ENCODE measurements at regions not wholly inside any gene's neighbourhood (a gene's known extent, or its start where the extent isn't known, plus 50 kb on each side); places are given as distances from the start of the nearest gene placed in this dataset.

- TF ChIP-seq CTCF (IDR thresholded peaks at IDR 0.05) (no peak), ELK1 (IDR thresholded peaks at IDR 0.05; ENCODE audit: low read depth, low read length) (no peak), HMGXB4 (CRISPR knock-in tag; IDR thresholded peaks at IDR 0.05; ENCODE audit: borderline replicate concordance) (no peak), NPAS2 (CRISPR knock-in tag; IDR thresholded peaks at IDR 0.05; ENCODE audit: borderline replicate concordance) (no peak), ZNF302 (CRISPR knock-in tag; IDR thresholded peaks at IDR 0.05) (no peak), POLR2A (IDR thresholded peaks at IDR 0.05; ENCODE audit: low read length) (no peak), NR3C1 (IDR thresholded peaks at IDR 0.05) (no peak), RAD21 (conservative IDR thresholded peaks at IDR 0.05 in 1 of 2, IDR thresholded peaks at IDR 0.05 in 1 of 2) (no peak), EP300 (IDR thresholded peaks at IDR 0.05) (no peak), JUN (IDR thresholded peaks at IDR 0.05) (no peak), CEBPB (IDR thresholded peaks at IDR 0.05) (no peak), CBX2 (IDR thresholded peaks at IDR 0.05; ENCODE audit: borderline replicate concordance, low read depth) (no peak)
Observed at GRCh38 chr10:107873007-107873406, 708.5 kb upstream of the SORCS1 start.
